ENCODE measurements at regions not wholly inside any gene's neighbourhood (a gene's known extent, or its start where the extent isn't known, plus 50 kb on each side); places are given as distances from the start of the nearest gene placed in this dataset.

GRCh38 chr1:57782357-57782756, 358.5 kb upstream of the DAB1 start:
- no peak for TF ChIP-seq CTCF (IDR thresholded peaks at IDR 0.05; ENCODE audit: low read depth, low read length)
- Histone ChIP-seq H3K27me3 (ENCODE audit: insufficient read depth, low read depth, severe bottlenecking) (no peaks in the 10 kb centered on the region), H3K9me3 (ENCODE audit: severe bottlenecking) (no peaks in the 10 kb centered on the region), H3K4me3 (ENCODE audit: low read depth, low read length) (no peak overlapping the region), H3K27ac (no peak overlapping the region), H3K36me3 (no peaks in the 10 kb centered on the region)
- DNase-seq: no peak

- no peak for TF ChIP-seq CTCF (IDR thresholded peaks at IDR 0.05; ENCODE audit: low read depth, low read length)
- Histone ChIP-seq H3K27me3 (ENCODE audit: insufficient read depth, low read depth, severe bottlenecking) (no peaks in the 10 kb centered on the region), H3K27ac (no peak overlapping the region), H3K9me3 (ENCODE audit: severe bottlenecking) (no peaks in the 10 kb centered on the region), H3K36me3 (no peaks in the 10 kb centered on the region), H3K4me3 (ENCODE audit: low read depth, low read length) (no peak overlapping the region)
- no peak for DNase-seq
These were observed 348.8 kb upstream of the DAB1 start for GRCh38 chr1:57772580-57773195.

- Histone ChIP-seq H3K27me3 (ENCODE audit: insufficient read depth, low read depth, severe bottlenecking) (no peaks in the 10 kb centered on the region), H3K4me3 (ENCODE audit: low read depth, low read length) (no peak overlapping the region), H3K9me3 (ENCODE audit: severe bottlenecking) (no peaks in the 10 kb centered on the region), H3K27ac (no peak overlapping the region), H3K36me3 (no peaks in the 10 kb centered on the region)
- peak; percentile 19; the same call in 1 of the 2 replicates for TF ChIP-seq CTCF (IDR thresholded peaks at IDR 0.05; ENCODE audit: low read depth, low read length)
- DNase-seq: peak; percentile 66
These were observed 346.9 kb upstream of the DAB1 start for GRCh38 chr1:57770772-57771171.

- H3K4me3 ChIP-seq (ENCODE audit: low read depth, low read length): no peak overlapping the region
- no peak for TF ChIP-seq CTCF (IDR thresholded peaks at IDR 0.05; ENCODE audit: low read depth, low read length)
- no peak for DNase-seq
- H3K27me3 ChIP-seq (ENCODE audit: insufficient read depth, low read depth, severe bottlenecking): no peaks in the 10 kb centered on the region
- H3K9me3 ChIP-seq (ENCODE audit: severe bottlenecking): no peaks in the 10 kb centered on the region
- no peak overlapping the region for H3K27ac ChIP-seq
- no peaks in the 10 kb centered on the region for H3K36me3 ChIP-seq
These were observed 346.4 kb upstream of the DAB1 start for GRCh38 chr1:57770236-57770635.

GRCh38 chr1:57761628-57762027, 337.8 kb upstream of the DAB1 start:
- TF ChIP-seq CTCF (IDR thresholded peaks at IDR 0.05; ENCODE audit: low read depth, low read length): no peak
- Histone ChIP-seq H3K36me3 (no peaks in the 10 kb centered on the region), H3K4me3 (ENCODE audit: low read depth, low read length) (no peak overlapping the region), H3K9me3 (ENCODE audit: severe bottlenecking) (no peaks in the 10 kb centered on the region), H3K27ac (no peak overlapping the region), H3K27me3 (ENCODE audit: insufficient read depth, low read depth, severe bottlenecking) (no peaks in the 10 kb centered on the region)
- DNase-seq: no peak

GRCh38 chr1:57752843-57753242, 329.0 kb upstream of the DAB1 start:
- no peak overlapping the region for H3K4me3 ChIP-seq (ENCODE audit: low read depth, low read length)
- no peaks in the 10 kb centered on the region for H3K27me3 ChIP-seq (ENCODE audit: insufficient read depth, low read depth, severe bottlenecking)
- TF ChIP-seq CTCF (IDR thresholded peaks at IDR 0.05; ENCODE audit: low read depth, low read length): no peak
- H3K36me3 ChIP-seq: no peaks in the 10 kb centered on the region
- H3K9me3 ChIP-seq (ENCODE audit: severe bottlenecking): no peaks in the 10 kb centered on the region
- DNase-seq: no peak
- H3K27ac ChIP-seq: no peak overlapping the region
